ENCODE measurements at regions not wholly inside any gene's neighbourhood (a gene's known extent, or its start where the extent isn't known, plus 50 kb on each side); places are given as distances from the start of the nearest gene placed in this dataset.

DNA sequence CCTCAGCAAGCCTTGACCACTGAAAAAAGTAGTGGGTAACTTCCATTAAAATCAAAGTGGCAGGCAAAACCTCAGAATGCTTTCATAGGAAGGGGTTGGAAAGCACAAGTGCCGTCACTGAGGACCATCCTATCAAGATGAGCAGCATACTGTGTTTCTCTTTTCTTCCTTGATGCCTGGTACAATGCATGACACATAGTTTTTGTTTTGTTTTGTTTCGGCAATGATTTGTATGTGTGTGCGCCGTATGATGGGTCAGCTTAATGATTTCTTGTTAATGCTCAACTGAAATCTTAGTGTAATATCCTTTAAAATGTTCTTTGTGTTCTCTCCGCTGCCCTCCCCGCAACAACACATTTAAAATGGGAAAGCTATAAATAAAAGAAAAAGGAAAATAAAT is 476.4 kb upstream of the KCNMB2 start:
- TF ChIP-seq, protein P1, sequence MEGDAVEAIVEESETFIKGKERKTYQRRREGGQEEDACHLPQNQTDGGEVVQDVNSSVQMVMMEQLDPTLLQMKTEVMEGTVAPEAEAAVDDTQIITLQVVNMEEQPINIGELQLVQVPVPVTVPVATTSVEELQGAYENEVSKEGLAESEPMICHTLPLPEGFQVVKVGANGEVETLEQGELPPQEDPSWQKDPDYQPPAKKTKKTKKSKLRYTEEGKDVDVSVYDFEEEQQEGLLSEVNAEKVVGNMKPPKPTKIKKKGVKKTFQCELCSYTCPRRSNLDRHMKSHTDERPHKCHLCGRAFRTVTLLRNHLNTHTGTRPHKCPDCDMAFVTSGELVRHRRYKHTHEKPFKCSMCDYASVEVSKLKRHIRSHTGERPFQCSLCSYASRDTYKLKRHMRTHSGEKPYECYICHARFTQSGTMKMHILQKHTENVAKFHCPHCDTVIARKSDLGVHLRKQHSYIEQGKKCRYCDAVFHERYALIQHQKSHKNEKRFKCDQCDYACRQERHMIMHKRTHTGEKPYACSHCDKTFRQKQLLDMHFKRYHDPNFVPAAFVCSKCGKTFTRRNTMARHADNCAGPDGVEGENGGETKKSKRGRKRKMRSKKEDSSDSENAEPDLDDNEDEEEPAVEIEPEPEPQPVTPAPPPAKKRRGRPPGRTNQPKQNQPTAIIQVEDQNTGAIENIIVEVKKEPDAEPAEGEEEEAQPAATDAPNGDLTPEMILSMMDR (IDR thresholded peaks at IDR 0.05; ENCODE audit: control extremely low read depth in 1 of 3, insufficient read depth in 1 of 3, low read depth in 1 of 3, low read length in 3 of 3) = no peak
- TF ChIP-seq POLR2A (IDR thresholded peaks at IDR 0.05; ENCODE audit: control extremely low read depth in 1 of 2, low read depth in 2 of 2, low read length in 2 of 2) (no peak), TEAD4 (IDR thresholded peaks at IDR 0.05; ENCODE audit: low read depth, low read length) (no peak)
